SK-N-SH (cell line): ENCODE measurements at regions not wholly inside any gene's neighbourhood (a gene's known extent, or its start where the extent isn't known, plus 50 kb on each side); places are given as distances from the start of the nearest gene placed in this dataset.

Experiments
- CTCF ChIA-PET: fragments of 300-600, 350-600 bp; formaldehyde crosslinking; extraction: SDS; loops from one replicate; lab custom pipeline; 2021; lab: Yijun Ruan, JAX
- POLR2A ChIA-PET: fragments of 350-600 bp; sonication (Branson Sonifier 250); formaldehyde crosslinking; extraction: SDS; loops from one replicate; lab custom pipeline; 2020; ENCODE audit warnings: antibody characterized with exemption, inconsistent platforms; lab: Yijun Ruan, JAX
- DNase-seq: peaks from one replicate; pipeline ENCODE4 v3.0.0; 2012
- H2AFZ ChIP-seq: fragments of 200-600 bp; sonication (generic); 2 replicates; pipeline ENCODE4 v1.8.1; 2016; ENCODE audit warnings: antibody characterized with exemption, mild to moderate bottlenecking, low read depth
- H3F3A ChIP-seq: fragments of 200-600 bp; sonication (generic); replicated peaks from 2 replicates; pipeline ENCODE3; 2016; ENCODE audit warnings: antibody characterized with exemption, mild to moderate bottlenecking; ENCODE audit not compliant: insufficient read depth
- H3K27ac ChIP-seq, 2 experiments: fragments of 200-500 bp in 1 of 2; fragments of 200-600 bp in 1 of 2; sonication (Bioruptor generic) in 1 of 2; sonication (generic), shearing (Covaris generic) in 1 of 2; 2 replicates each; pipeline versions ENCODE4 v1.5.1 to v1.6.1; 2014 to 2016; ENCODE audit warnings: low read depth in 2 of 2, inconsistent platforms in 1 of 2, low read length in 1 of 2, mild to moderate bottlenecking in 1 of 2, mixed read lengths in 1 of 2
- H3K27me3 ChIP-seq: fragments of 200-600 bp; sonication (generic), shearing (Covaris generic); 2 replicates; pipeline ENCODE4 v1.6.1; 2016; ENCODE audit warnings: mixed run types; ENCODE audit not compliant: insufficient read depth
- H3K36me3 ChIP-seq, 2 experiments: fragments of 200-500 bp in 1 of 2; fragments of 200-600 bp in 1 of 2; sonication (Bioruptor generic) in 1 of 2; sonication (generic) in 1 of 2; replicated peaks in 1 of 2; 2 replicates each; pipeline versions ENCODE3 to v1.5.1; 2014 to 2016; ENCODE audit warnings: low read length in 1 of 2, mild to moderate bottlenecking in 1 of 2; ENCODE audit not compliant: insufficient read depth in 2 of 2, control insufficient read depth in 1 of 2
- H3K4me1 ChIP-seq, 2 experiments: fragments of 200-500 bp in 1 of 2; fragments of 200-600 bp in 1 of 2; sonication (Bioruptor generic) in 1 of 2; sonication (generic), shearing (Covaris generic) in 1 of 2; 2 replicates each; pipeline versions ENCODE4 v1.5.1 to v1.6.1; 2014 to 2016; ENCODE audit warnings: low read depth in 1 of 2, low read length in 1 of 2, mixed run types in 1 of 2; ENCODE audit not compliant: insufficient read depth in 2 of 2, control insufficient read depth in 1 of 2
- H3K4me2 ChIP-seq: fragments of 200-600 bp; sonication (generic), shearing (Covaris generic); 2 replicates; pipeline ENCODE4 v1.6.1; 2017; ENCODE audit warnings: mixed run types
- H3K4me3 ChIP-seq, 2 experiments: fragments of 200-500 bp in 1 of 2; fragments of 200-600 bp in 1 of 2; sonication (Bioruptor generic) in 1 of 2; sonication (generic), shearing (Covaris generic) in 1 of 2; 2 replicates each; pipeline versions ENCODE4 v1.5.1 to v1.8.1; 2014 to 2016; ENCODE audit warnings: low read depth in 2 of 2, inconsistent platforms in 1 of 2, low read length in 1 of 2, mild to moderate bottlenecking in 1 of 2, mixed read lengths in 1 of 2, moderate library complexity in 1 of 2
- H3K79me2 ChIP-seq: fragments of 200-600 bp; sonication (generic); 2 replicates; pipeline ENCODE4 v1.8.1; 2017; ENCODE audit warnings: mild to moderate bottlenecking; ENCODE audit not compliant: insufficient read depth
- H3K9ac ChIP-seq: fragments of 200-600 bp; sonication (generic); 2 replicates; pipeline ENCODE4 v1.6.1; 2017; ENCODE audit warnings: mixed run types
- H3K9me2 ChIP-seq: fragments of 200-600 bp; sonication (generic); 2 replicates; pipeline ENCODE4 v1.6.1; 2017; ENCODE audit warnings: mixed run types
- H3K9me3 ChIP-seq: fragments of 200-600 bp; sonication (generic); 2 replicates; pipeline ENCODE4 v1.6.1; 2017; ENCODE audit warnings: mixed run types, mild to moderate bottlenecking, moderate library complexity
- H4K20me1 ChIP-seq: fragments of 200-600 bp; sonication (generic); 2 replicates; pipeline ENCODE4 v1.6.1; 2017; ENCODE audit warnings: mild to moderate bottlenecking, mixed run types; ENCODE audit not compliant: insufficient read depth
- ELF1 ChIP-seq: IDR thresholded peaks from 2 replicates; pipeline ENCODE4 v1.4.0; 2012
- EP300 ChIP-seq, 2 experiments: IDR thresholded peaks; 2 replicates each; pipeline versions ENCODE4 v1.4.0 to v1.6.1; 2012; ENCODE audit warnings: borderline replicate concordance in 1 of 2, low read depth in 1 of 2, low read length in 1 of 2
- FOSL2 ChIP-seq: IDR thresholded peaks from 2 replicates; pipeline ENCODE4 v1.4.0; 2012; ENCODE audit warnings: low read depth, mild to moderate bottlenecking, moderate library complexity, borderline replicate concordance
- FOXM1 ChIP-seq: IDR thresholded peaks from 2 replicates; pipeline ENCODE4 v1.4.0; 2012; ENCODE audit warnings: low read depth, mild to moderate bottlenecking
- IRF3 ChIP-seq: fragments of 150-350 bp; IDR thresholded peaks from 2 replicates; pipeline ENCODE4 v1.6.1; 2016; ENCODE audit warnings: mild to moderate bottlenecking, low read depth, low read length
- JUND ChIP-seq: IDR thresholded peaks from 2 replicates; pipeline ENCODE4 v1.4.0; 2012
- MAX ChIP-seq: IDR thresholded peaks from 2 replicates; pipeline ENCODE4 v1.4.0; 2012; ENCODE audit warnings: low read depth
- MEF2A ChIP-seq: IDR thresholded peaks from 2 replicates; pipeline ENCODE4 v1.4.0; 2012; ENCODE audit warnings: low read depth, borderline replicate concordance
- MXI1 ChIP-seq: IDR thresholded peaks from 2 replicates; pipeline ENCODE4 v1.6.1; 2012; ENCODE audit warnings: mild to moderate bottlenecking, low read depth, low read length, improper control_type of control experiment
- RAD21 ChIP-seq: IDR thresholded peaks from 2 replicates; pipeline ENCODE4 v1.6.1; 2012; ENCODE audit warnings: mild to moderate bottlenecking, low read length
- RCOR1 ChIP-seq: fragments of 150-350 bp; IDR thresholded peaks from 2 replicates; pipeline ENCODE4 v1.6.1; 2017; ENCODE audit warnings: antibody characterized with exemption, low read length
- RFX5 ChIP-seq: IDR thresholded peaks from 2 replicates; pipeline ENCODE4 v1.6.1; 2012; ENCODE audit warnings: mild to moderate bottlenecking, improper control_type of control experiment, low read length
- RXRA ChIP-seq: IDR thresholded peaks from 2 replicates; pipeline ENCODE4 v1.4.0; 2012; ENCODE audit warnings: low read depth, mild to moderate bottlenecking, borderline replicate concordance
- TAF1 ChIP-seq: IDR thresholded peaks from 2 replicates; pipeline ENCODE4 v1.6.1; 2012; ENCODE audit warnings: low read depth, mild to moderate bottlenecking, low read length, moderate library complexity, borderline replicate concordance
- TCF12 ChIP-seq: IDR thresholded peaks from 2 replicates; pipeline ENCODE4 v1.4.0; 2012
- TEAD4 ChIP-seq: IDR thresholded peaks from 2 replicates; pipeline ENCODE4 v1.4.0; 2012; ENCODE audit warnings: mild to moderate bottlenecking, borderline replicate concordance; ENCODE audit not compliant: insufficient read depth
- YY1 ChIP-seq: IDR thresholded peaks from 2 replicates; pipeline ENCODE4 v1.4.0; 2012; ENCODE audit warnings: low read depth, mild to moderate bottlenecking
- WGBS: methylation state at CpG from one replicate; pipeline ENCODE4 v1.1.6; 2017; ENCODE audit warnings: low lambda C conversion rate; 5-methylcytosine and 5-hydroxymethylcytosine counted together
- TF ChIP-seq, protein P1 (sequence below): fragments of 150-350 bp; IDR thresholded peaks from 2 replicates; pipeline ENCODE4 v1.6.1; 2017; ENCODE audit warnings: antibody characterized with exemption, low read length, low read depth, borderline replicate concordance
- TF ChIP-seq, protein P2 (sequence below): IDR thresholded peaks from 2 replicates; pipeline ENCODE4 v1.4.0; 2012; ENCODE audit warnings: low read depth, borderline replicate concordance
- TF ChIP-seq, protein P3 (sequence below): IDR thresholded peaks from 2 replicates; pipeline ENCODE4 v1.4.0; 2012; ENCODE audit warnings: low read depth, borderline replicate concordance

- no peak overlapping the region for H3K9ac ChIP-seq
- WGBS = 96% methylated on average over 1 of the region's 1 CpG
- H4K20me1 ChIP-seq = no peaks in the 10 kb centered on the region
- no peak overlapping the region for H2AFZ ChIP-seq
- H3K4me3 ChIP-seq = no peak overlapping the region
- H3K9me2 ChIP-seq = no peaks in the 10 kb centered on the region
- H3K27me3 ChIP-seq = no peaks in the 10 kb centered on the region
- ChIA-PET CTCF (no interaction called here), POLR2A (no interaction called here)
- H3K4me2 ChIP-seq = no peak overlapping the region
- no peak overlapping the region for H3K27ac ChIP-seq
- peaks cover 5% of the 10 kb centered on the region; the same call in 1 of the 2 replicates for H3K9me3 ChIP-seq
- DNase-seq = no peak
- H3K79me2 ChIP-seq = no peaks in the 10 kb centered on the region
- no peaks in the 10 kb centered on the region for H3K36me3 ChIP-seq
- H3K4me1 ChIP-seq = peaks cover 0 to 8% of the 10 kb centered on the region in 2 experiments; a peak in 1 of 4 replicates
- TF ChIP-seq RCOR1 (no peak), TEAD4 (no peak), YY1 (no peak), MEF2A (no peak), MXI1 (no peak), ELF1 (no peak), RAD21 (no peak), RXRA (no peak), FOXM1 (no peak), IRF3 (no peak), EP300 (IDR thresholded peaks at IDR 0.05; ENCODE audit: borderline replicate concordance in 1 of 2, low read depth in 1 of 2, low read length in 1 of 2) (no peak), TAF1 (no peak), MAX (no peak), FOSL2 (no peak), TCF12 (no peak), JUND (no peak), RFX5 (no peak)
- TF ChIP-seq, protein P1, sequence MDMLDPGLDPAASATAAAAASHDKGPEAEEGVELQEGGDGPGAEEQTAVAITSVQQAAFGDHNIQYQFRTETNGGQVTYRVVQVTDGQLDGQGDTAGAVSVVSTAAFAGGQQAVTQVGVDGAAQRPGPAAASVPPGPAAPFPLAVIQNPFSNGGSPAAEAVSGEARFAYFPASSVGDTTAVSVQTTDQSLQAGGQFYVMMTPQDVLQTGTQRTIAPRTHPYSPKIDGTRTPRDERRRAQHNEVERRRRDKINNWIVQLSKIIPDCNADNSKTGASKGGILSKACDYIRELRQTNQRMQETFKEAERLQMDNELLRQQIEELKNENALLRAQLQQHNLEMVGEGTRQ = no peak
- TF ChIP-seq, protein P2, sequence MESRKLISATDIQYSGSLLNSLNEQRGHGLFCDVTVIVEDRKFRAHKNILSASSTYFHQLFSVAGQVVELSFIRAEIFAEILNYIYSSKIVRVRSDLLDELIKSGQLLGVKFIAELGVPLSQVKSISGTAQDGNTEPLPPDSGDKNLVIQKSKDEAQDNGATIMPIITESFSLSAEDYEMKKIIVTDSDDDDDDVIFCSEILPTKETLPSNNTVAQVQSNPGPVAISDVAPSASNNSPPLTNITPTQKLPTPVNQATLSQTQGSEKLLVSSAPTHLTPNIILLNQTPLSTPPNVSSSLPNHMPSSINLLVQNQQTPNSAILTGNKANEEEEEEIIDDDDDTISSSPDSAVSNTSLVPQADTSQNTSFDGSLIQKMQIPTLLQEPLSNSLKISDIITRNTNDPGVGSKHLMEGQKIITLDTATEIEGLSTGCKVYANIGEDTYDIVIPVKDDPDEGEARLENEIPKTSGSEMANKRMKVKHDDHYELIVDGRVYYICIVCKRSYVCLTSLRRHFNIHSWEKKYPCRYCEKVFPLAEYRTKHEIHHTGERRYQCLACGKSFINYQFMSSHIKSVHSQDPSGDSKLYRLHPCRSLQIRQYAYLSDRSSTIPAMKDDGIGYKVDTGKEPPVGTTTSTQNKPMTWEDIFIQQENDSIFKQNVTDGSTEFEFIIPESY = no peak
- TF ChIP-seq, protein P3, sequence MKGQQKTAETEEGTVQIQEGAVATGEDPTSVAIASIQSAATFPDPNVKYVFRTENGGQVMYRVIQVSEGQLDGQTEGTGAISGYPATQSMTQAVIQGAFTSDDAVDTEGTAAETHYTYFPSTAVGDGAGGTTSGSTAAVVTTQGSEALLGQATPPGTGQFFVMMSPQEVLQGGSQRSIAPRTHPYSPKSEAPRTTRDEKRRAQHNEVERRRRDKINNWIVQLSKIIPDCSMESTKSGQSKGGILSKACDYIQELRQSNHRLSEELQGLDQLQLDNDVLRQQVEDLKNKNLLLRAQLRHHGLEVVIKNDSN = no peak
- H3F3A ChIP-seq = no peaks in the 10 kb centered on the region
Observed at GRCh38 chr3:105233010-105233409, 133.7 kb upstream of the ALCAM start.
